ENCODE measurements at regions not wholly inside any gene's neighbourhood (a gene's known extent, or its start where the extent isn't known, plus 50 kb on each side); places are given as distances from the start of the nearest gene placed in this dataset.

DNA sequence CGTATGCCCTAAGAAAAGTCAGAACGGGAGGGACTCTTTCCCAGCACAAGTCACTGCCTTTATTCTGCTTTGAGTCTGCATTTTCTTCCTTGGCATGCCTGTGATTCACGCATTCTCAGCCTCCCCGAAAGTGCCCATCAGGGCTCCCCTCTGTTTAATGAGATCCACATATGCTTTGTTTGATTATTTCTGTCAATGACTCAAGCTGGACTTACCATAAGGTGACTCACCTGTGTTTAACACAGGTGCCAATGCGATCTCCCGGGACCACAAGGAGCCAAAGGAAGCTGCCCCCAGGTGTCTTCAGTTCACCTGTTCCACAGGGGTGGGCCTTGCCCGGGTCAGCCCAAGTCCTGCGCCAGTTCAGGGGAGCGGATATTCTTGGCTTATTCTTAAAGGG, 386.0 kb upstream of the SHH start:
- TF ChIP-seq POLR2A (IDR thresholded peaks at IDR 0.05) = no peak
- TF ChIP-seq, protein P1, sequence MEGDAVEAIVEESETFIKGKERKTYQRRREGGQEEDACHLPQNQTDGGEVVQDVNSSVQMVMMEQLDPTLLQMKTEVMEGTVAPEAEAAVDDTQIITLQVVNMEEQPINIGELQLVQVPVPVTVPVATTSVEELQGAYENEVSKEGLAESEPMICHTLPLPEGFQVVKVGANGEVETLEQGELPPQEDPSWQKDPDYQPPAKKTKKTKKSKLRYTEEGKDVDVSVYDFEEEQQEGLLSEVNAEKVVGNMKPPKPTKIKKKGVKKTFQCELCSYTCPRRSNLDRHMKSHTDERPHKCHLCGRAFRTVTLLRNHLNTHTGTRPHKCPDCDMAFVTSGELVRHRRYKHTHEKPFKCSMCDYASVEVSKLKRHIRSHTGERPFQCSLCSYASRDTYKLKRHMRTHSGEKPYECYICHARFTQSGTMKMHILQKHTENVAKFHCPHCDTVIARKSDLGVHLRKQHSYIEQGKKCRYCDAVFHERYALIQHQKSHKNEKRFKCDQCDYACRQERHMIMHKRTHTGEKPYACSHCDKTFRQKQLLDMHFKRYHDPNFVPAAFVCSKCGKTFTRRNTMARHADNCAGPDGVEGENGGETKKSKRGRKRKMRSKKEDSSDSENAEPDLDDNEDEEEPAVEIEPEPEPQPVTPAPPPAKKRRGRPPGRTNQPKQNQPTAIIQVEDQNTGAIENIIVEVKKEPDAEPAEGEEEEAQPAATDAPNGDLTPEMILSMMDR (IDR thresholded peaks at IDR 0.05 in 8 of 11, conservative IDR thresholded peaks at IDR 0.05 in 3 of 11) = no peak
- no peak for TF ChIP-seq POLR2AphosphoS5 (IDR thresholded peaks at IDR 0.05)

DNA sequence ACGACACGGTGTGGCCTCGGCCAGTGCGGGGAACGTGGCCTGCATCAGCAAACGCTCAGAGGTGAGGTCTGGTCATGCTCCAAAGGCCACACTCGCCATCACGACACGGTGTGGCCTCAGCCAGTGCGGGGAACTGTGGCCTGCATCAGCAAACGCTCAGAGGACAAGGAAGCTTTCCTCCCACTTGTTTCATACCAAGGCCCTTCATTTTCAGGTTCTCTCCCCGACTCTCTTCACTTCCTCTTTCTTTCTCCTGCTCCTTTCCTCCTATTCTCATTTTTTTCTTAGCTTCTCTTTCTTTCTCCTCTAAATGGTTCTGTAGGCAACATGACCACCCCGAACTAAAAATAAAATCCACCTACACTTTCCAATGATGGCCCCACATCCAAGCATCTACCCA, 384.4 kb upstream of the SHH start:
- Histone ChIP-seq H3K36me3 (no peaks in the 10 kb centered on the region), H3K9me3 (no peaks in the 10 kb centered on the region), H3K27me3 (replicated peaks in 1 of 7) (peaks cover 0 to 23% (median 0%) of the 10 kb centered on the region in 7 donors), H3K4me3 (no peak overlapping the region), H3K4me1 (no peaks in the 10 kb centered on the region), H3K27ac (no peak overlapping the region)
- intact Hi-C loops (cut with DNase I; ENCODE audit: low total_unique reads) = no loop called here
- 68 to 78% (median 75%) methylated on average over 13 of the region's 13 CpGs for WGBS, 5 donors
- no peak for DNase-seq
- TF ChIP-seq, protein P1 (IDR thresholded peaks at IDR 0.05 in 8 of 11, conservative IDR thresholded peaks at IDR 0.05 in 3 of 11) = no peak
- TF ChIP-seq POLR2AphosphoS5 (IDR thresholded peaks at IDR 0.05) (no peak), POLR2A (IDR thresholded peaks at IDR 0.05) (no peak)

More for the DNA sequence above, 386.0 kb upstream of the SHH start:
- intact Hi-C loops (cut with DNase I; ENCODE audit: low total_unique reads) = no loop called here
- Histone ChIP-seq H3K4me1 (no peaks in the 10 kb centered on the region), H3K27me3 (replicated peaks in 1 of 7) (peaks cover 0 to 23% (median 0%) of the 10 kb centered on the region in 7 donors), H3K36me3 (no peaks in the 10 kb centered on the region), H3K4me3 (no peak overlapping the region), H3K27ac (no peak overlapping the region), H3K9me3 (no peaks in the 10 kb centered on the region)
- DNase-seq = no peak
- 88 to 93% (median 89%) methylated on average over 9 of the region's 9 CpGs for WGBS, 5 donors

DNA sequence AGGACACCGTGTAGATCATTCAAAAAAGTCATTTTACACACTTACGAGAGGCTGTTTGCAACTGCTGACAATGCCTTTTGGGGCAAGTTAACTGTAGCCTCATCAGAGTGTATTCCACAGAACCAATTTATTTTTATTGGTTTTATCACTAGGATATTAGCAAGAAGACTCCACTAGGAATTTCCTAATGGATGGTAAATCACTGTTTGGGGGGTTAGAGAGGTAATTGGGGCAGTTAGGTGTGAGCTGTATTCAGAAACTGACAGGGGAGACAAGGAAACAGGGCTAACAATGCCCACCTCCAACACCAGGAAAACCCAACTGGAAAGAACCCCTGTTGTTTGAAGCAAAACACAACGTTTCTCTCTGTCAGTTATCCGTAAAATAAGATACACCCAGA, 383.0 kb upstream of the SHH start:
- no peaks in the 10 kb centered on the region for H3K4me1 ChIP-seq
- DNase-seq = no peak
- TF ChIP-seq, protein P1 (IDR thresholded peaks at IDR 0.05 in 8 of 11, conservative IDR thresholded peaks at IDR 0.05 in 3 of 11) = no peak
- no peak for TF ChIP-seq POLR2A (IDR thresholded peaks at IDR 0.05)
- peaks cover 0 to 23% (median 0%) of the 10 kb centered on the region in 7 donors for H3K27me3 ChIP-seq (replicated peaks in 1 of 7)
- H3K4me3 ChIP-seq = no peak overlapping the region
- 53 to 69% (median 61%) methylated on average over 4 of the region's 4 CpGs for WGBS, 5 donors
- intact Hi-C loops (cut with DNase I; ENCODE audit: low total_unique reads) = no loop called here
- no peak overlapping the region for H3K27ac ChIP-seq
- H3K36me3 ChIP-seq = no peaks in the 10 kb centered on the region
- no peaks in the 10 kb centered on the region for H3K9me3 ChIP-seq

DNA sequence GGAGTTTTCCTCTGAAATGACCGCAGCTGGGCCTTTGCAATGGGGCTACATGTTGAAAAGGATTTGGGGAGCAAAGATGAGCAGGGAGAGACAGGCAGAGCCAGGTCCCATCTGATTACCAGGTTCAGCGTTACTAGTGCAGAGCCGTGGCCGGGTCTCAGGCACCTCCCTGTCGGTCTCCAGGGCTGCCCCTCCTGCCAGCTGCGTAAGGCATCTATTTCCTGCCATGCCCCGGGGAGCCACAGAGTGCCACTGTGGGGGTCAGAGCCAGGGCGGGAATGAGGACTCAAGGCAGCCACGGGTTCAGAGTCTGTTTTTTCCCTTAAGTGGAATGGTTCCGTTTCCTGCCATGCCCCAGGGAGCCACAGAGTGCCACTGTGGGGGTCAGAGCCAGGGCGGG, 382.6 kb upstream of the SHH start:
- Histone ChIP-seq H3K36me3 (no peaks in the 10 kb centered on the region), H3K27ac (no peak overlapping the region), H3K4me3 (no peak overlapping the region), H3K27me3 (replicated peaks in 1 of 7) (peaks cover 0 to 23% (median 0%) of the 10 kb centered on the region in 7 donors), H3K9me3 (no peaks in the 10 kb centered on the region), H3K4me1 (no peaks in the 10 kb centered on the region)
- intact Hi-C loops (cut with DNase I; ENCODE audit: low total_unique reads) = no loop called here
- TF ChIP-seq POLR2AphosphoS5 (IDR thresholded peaks at IDR 0.05) = no peak
- no peak for TF ChIP-seq POLR2A (IDR thresholded peaks at IDR 0.05)
- TF ChIP-seq, protein P1 (IDR thresholded peaks at IDR 0.05 in 8 of 11, conservative IDR thresholded peaks at IDR 0.05 in 3 of 11) = no peak
- DNase-seq = no peak
- WGBS, 5 donors = 35 to 61% (median 49%) methylated on average over 8 to 11 of the region's 11 CpGs
